ENCODE measurements at regions not wholly inside any gene's neighbourhood (a gene's known extent, or its start where the extent isn't known, plus 50 kb on each side); places are given as distances from the start of the nearest gene placed in this dataset.
"Not testable (repeated sequence)": the region's sequence is repeated elsewhere in the genome, so short reads cannot be mapped to it uniquely, and the experiment has no call there.

GRCh38 chr12:4822572-4822971, 87.1 kb upstream of the KCNA1 start:
- DNase-seq (ENCODE audit: low spot score) (no peak), FAIRE-seq (no peak)

DNA sequence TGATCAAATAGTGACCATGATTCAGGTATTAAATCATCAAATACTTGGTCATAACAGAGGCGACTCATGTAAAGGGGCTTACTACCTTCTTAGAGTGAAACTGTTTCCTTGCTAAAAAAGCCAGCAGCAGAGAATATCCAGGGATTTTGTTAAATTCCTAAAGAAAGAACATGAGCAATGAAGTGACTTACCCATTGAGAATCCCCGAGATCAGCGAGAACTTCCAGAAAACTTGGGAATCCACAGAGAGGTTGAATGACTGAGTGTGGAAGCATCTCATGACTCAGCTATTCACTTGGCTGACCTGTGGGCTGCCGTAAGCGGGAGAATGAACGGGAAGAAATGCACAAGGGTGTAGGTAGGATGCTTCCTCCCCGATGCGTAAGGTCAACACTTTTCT, 85.3 kb upstream of the KCNA1 start:
- DNase-seq (ENCODE audit: low spot score) = peak; percentile 92
- FAIRE-seq = peak; percentile 89

DNA sequence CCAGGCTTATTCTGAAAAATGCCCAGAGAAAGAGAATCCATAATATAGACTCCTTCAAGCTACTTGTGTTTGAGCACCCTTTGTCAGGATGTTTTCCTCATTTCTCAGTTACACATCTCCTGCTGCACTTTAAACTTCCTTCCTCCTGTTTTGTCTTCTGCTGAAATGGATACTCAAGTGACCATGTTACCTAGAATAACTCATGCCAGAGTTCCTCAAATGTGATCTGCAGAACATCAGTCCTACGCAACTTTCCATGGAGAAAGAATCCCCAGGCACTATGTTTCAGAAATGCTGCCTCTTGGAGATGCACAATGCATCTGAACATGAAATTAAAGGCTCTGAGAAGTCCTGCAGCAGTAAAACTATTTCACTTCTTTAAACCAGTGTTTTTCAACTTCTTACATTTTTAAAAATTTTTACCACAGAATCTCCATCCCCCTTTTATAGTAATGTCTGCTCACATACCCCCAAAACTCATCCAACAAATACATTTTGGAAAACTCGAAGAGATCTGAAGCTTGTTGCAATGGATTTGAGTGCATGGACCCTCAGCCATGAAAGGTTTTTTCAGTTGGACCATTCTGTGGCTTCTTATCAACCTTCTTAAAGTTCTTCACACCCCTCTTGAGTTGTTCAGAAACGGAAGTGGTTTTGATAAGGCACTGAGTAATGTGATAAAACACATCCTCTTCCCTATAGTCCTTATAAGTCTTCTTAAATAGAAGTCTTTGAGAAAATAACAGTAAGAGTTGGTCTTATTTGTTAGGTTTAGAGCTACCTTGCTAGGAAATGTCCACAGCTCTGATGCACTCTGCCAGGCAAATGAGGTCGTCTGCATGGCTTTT, 84.5 kb upstream of the KCNA1 start:
- DNase-seq (ENCODE audit: low spot score) (peak; percentile 35), FAIRE-seq (no peak)

- no peak for FAIRE-seq
- DNase-seq (ENCODE audit: low spot score) = no peak
Measured at GRCh38 chr12:4826909-4827308, 82.8 kb upstream of the KCNA1 start.

GRCh38 chr12:4828176-4828575, 81.5 kb upstream of the KCNA1 start:
- FAIRE-seq (no peak), DNase-seq (ENCODE audit: low spot score) (no peak)

DNA sequence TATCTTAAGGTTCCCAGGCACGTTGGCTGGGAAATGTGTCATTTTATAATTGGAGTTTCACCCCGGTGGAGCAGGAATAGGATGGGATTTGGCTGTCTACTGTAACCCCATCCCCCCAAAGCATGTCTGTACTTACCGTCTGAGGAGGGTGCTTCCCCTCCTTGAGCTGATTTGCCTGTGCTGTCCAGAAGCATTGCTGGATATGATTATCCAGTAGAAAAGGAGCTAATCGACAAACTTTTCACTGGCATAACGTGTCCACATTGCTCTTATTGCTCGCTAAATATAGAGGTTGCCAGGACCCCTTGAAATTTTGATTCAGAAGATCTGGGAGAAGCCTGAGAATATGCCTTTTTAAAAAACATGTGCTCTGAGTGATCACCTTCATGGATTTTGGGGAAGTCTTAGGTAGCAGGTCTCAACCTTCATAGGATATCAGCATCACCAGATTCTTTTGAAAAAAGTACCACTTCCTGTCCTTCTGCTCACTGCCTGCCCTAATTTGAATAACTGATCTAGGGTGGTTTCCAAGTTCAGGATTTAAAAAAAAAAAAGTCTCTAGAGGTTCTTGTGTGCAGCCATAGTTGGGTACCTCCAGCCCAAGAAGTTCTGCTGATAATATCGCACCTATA, 80.4 kb upstream of the KCNA1 start:
- FAIRE-seq = no peak

DNA sequence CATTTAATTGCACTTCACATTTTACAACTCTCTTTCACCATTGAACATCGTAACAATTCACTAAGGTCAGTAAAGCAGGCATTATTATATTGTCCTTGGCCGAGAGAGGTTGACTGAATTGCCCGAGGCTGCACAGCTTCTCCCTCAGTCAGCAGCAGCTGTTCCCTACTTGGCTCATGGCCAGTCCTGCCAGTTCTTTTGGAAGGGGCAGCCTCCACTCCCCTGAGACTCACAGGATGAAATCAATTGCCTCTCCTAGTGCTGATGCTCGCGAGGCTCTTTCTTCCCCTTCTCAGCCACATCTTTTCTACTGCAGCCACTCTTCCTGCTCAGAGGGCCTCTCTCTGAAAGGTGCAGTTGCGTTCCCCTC, 79.9 kb upstream of the KCNA1 start:
- DNase-seq (ENCODE audit: low spot score) (no peak), FAIRE-seq (no peak)

More for the DNA sequence above, 80.4 kb upstream of the KCNA1 start:
- no peak for DNase-seq (ENCODE audit: low spot score)

GRCh38 chr12:4830556-4831210, 79.0 kb upstream of the KCNA1 start:
- DNase-seq (ENCODE audit: low spot score) (no peak), FAIRE-seq (no peak)

DNA sequence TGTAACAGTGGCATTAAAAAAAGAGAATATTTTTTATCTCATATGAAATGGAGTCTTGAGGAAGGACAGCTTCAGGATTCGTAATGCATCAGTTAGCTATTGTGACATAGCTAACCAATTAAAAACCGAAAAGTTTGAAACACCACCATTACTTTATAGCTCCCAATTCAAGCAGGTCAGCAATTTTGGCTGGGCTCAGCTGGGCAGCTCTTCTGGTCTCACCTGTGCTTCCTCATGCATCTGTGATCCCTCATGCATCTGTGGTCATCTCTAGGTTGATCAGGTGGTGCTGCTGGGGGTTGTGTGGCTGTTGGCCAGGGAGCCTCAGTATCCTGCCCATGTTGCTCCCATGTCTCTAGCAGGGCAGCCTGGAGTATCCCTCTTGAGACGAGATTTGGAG, 76.7 kb upstream of the KCNA1 start:
- DNase-seq (ENCODE audit: low spot score) (no peak), FAIRE-seq (no peak)

DNA sequence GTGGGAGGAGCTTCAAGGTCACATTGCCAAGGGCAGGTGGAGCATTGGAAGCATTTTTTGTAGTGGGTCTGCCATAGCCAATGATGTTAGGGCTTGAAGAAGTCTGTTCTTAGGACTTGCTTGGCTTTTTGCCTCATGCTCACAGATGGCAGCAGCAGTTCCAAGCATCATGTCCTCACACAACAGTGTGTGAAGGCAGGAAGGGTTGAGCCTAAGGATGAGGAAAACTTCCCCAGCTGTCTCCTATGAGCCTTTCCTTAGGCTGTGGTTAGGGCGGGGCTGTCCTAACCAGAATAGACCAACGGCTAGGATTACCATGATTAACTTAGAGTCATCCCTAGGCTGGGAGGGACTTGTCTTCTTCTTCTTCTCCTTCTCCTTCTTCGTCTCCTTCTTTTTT, 76.2 kb upstream of the KCNA1 start:
- DNase-seq (ENCODE audit: low spot score) (no peak), FAIRE-seq (no peak)

DNA sequence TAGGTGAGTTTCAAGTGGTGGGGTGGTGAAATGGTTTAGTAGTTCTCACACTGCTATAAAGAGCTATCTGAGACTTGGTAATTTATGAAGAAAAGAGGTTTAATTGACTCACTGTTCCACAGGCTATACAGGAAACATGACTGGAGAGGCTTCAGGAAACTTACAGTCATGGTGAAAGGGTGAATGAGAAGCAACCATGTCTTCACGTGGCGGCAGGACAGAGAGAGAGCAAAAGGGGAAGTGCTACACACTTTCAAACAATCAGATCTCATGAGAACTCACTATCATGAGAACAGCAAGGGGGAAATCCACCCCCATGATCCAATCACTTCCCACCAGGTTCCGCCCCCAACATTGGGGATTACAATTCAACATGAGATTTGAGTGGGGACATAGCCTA, 67.3 kb upstream of the KCNA1 start:
- not testable (repeated sequence) for FAIRE-seq

DNA sequence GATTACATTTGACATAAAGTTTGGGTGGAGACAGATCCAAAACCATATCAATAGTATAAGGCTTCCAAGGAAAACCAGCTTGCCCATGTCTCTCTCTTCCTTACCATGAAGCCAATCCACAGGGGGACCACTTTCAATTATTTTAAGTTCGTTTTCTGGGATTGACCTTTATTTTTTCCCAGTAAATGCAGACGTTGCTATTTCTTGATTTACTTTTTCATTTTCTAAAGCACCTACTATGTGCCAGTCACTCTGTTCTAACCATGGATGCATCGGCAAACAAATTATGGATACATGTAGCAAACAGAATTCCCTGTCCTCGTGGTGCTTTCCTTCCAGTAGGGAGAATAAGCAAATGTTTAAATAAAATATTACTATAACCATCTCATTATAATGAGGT, 65.8 kb upstream of the KCNA1 start:
- DNase-seq (ENCODE audit: low spot score) = no peak

More for the DNA sequence above, 67.3 kb upstream of the KCNA1 start:
- not testable (repeated sequence) for DNase-seq (ENCODE audit: low spot score)

DNA sequence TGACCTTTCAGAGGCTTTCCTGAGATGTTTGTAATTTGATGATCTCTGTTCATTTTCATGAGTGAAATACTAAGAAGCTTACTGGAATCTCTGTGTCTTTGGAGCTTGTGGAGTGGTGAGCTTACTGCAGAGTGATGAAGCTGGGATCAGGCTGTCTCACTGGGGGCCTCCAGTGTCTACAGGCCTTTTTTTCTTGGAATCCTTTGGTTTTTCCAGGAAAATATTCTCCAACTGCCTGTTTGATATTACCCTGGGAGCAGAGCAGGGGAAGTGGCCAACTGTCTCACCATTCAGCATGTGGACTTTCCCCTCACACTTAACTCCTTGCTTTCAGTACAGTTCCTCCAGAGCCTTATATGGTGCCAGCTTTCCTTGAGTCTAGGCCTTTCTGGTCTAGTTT, 62.0 kb upstream of the KCNA1 start:
- FAIRE-seq = no peak
- DNase-seq (ENCODE audit: low spot score) = no peak

More for the DNA sequence above, 65.8 kb upstream of the KCNA1 start:
- FAIRE-seq = no peak

- DNase-seq (ENCODE audit: low spot score) (peak; percentile 18), FAIRE-seq (no peak)
Measured at GRCh38 chr12:4849115-4849541, 60.6 kb upstream of the KCNA1 start.

DNA sequence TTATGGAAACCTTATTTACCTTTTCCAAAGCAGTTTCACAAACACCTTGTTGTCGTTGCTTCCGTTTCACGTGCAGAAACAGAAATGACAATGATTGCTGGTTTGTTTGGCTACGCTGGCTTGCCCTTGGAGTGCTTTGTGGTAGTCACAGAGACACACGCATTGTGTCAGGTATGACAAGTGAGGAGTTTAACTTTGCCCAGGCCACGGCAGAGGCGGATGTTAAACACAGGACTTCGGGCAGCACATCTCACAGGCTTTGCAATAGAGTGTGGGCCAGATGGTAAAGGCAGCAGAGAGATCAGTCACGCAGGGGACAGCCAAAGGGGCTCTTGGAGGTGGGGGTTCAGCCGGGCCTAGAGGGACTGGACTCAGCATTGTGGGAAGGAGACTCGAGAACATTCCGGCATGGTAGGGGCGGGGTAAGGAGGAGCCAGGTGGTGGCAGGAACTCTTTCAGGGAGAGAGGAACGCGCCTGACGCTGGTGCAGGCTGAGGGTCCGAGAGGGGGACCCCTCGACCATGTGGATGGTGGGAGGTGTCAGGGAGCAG, 59.8 kb upstream of the KCNA1 start:
- FAIRE-seq (no peak), DNase-seq (ENCODE audit: low spot score) (no peak)

GRCh38 chr12:4850857-4851380, 58.8 kb upstream of the KCNA1 start:
- no peak for DNase-seq (ENCODE audit: low spot score)
- FAIRE-seq = no peak

- DNase-seq (ENCODE audit: low spot score) (no peak), FAIRE-seq (no peak)
Measured at GRCh38 chr12:4852308-4852707, 57.4 kb upstream of the KCNA1 start.

DNA sequence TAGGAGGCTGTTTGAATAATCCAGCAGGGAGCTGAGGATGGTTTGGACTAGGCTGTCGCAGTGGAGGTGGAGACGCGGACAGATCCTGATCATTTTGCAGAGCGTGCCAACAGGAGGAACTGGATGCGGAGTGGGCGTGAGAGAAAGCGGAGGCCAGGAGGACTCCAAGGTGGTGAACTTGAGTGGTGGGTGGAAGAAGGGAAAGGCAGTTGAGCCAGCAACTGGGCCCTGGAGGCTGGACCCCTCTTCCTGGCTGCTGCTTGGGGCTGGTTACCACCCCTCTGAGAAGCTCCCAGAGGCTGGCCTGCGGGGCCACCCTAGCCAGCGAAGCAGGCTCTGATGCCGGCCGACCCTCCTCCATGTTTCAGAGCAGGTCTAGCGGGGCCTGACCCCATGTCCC, 56.8 kb upstream of the KCNA1 start:
- FAIRE-seq (no peak), DNase-seq (ENCODE audit: low spot score) (no peak)

DNA sequence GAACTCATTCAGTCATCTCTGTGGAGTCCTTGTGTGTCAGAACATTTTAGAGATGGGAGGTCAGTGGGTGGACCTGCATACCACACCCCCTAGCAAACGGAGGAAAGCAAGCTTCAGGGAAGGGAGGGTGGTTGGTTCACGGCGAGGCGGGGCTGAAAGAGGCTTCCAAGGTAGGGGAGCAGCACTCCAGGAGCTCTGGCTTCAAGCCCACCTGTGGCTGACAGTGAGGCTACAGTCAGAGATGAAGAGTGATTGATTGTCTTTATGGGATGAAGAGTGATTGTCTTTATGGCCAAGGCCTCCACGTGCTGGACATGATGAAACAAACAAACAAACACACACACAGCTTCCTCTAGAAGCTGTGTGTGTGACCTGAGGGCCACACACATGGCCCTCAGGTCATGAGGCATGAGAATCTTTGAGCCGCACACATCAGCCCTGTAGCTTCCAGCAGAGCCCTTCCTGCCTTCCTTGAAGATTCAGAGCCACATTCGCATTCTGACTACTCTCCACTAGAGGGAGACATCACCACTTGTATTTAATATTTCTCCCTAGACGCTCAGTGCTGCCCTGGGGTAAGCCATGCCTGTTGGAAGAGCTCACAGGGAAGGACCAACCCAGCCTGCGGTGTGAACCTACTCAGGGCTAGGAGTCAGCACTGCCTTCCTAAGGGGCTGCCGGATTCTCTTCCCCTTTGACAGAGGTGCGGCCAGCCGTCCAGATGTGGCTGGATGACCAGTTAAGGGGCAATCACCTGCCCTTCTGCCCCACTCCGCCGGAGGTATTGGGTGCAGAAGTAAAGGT, 54.4 kb upstream of the KCNA1 start:
- peak; percentile 66 for DNase-seq (ENCODE audit: low spot score)
- FAIRE-seq = no peak

GRCh38 chr12:4856596-4856995, 53.1 kb upstream of the KCNA1 start:
- no peak for FAIRE-seq
- no peak for DNase-seq (ENCODE audit: low spot score)
